ENCODE measurements at regions not wholly inside any gene's neighbourhood (a gene's known extent, or its start where the extent isn't known, plus 50 kb on each side); places are given as distances from the start of the nearest gene placed in this dataset.

GRCh38 chr5:143562935-143563334 lies 159.4 kb upstream of the NR3C1 start:
- TF ChIP-seq POLR2A (IDR thresholded peaks at IDR 0.05) (no peak), CTCF (IDR thresholded peaks at IDR 0.05) (no peak)

All from uterus (tissue), 2 donors.